Trophoblast cell (in vitro differentiated cells and primary cell): ENCODE measurements at regions not wholly inside any gene's neighbourhood (a gene's known extent, or its start where the extent isn't known, plus 50 kb on each side); places are given as distances from the start of the nearest gene placed in this dataset.

ENCODE experiments used
- DNase-seq, 2 donors: peaks; one replicate each; pipeline ENCODE4 v3.0.0-alpha.2; 2016
- H2AFZ ChIP-seq: 2 replicates; pipeline ENCODE4 v1.6.1; 2013; ENCODE audit warnings: low read length, moderate library complexity, mild to moderate bottlenecking; ENCODE audit not compliant: insufficient read depth, poor library complexity
- H2AK5ac ChIP-seq: 2 replicates; pipeline ENCODE4 v1.6.1; 2013; ENCODE audit warnings: mild to moderate bottlenecking, low read length
- H2BK120ac ChIP-seq: 2 replicates; pipeline ENCODE4 v1.6.1; 2013; ENCODE audit warnings: low read length, mild to moderate bottlenecking, moderate library complexity; ENCODE audit not compliant: insufficient read depth, poor library complexity
- H2BK12ac ChIP-seq: 2 replicates; pipeline ENCODE4 v1.6.1; 2013; ENCODE audit warnings: mild to moderate bottlenecking, low read length, moderate library complexity
- H2BK5ac ChIP-seq: 2 replicates; pipeline ENCODE4 v1.6.1; 2013; ENCODE audit warnings: low read length, low read depth, moderate library complexity, mild to moderate bottlenecking; ENCODE audit not compliant: poor library complexity
- H3K14ac ChIP-seq: 2 replicates; pipeline ENCODE4 v1.6.1; 2013; ENCODE audit warnings: mild to moderate bottlenecking, low read length
- H3K18ac ChIP-seq: 2 replicates; pipeline ENCODE4 v1.6.1; 2013; ENCODE audit warnings: mild to moderate bottlenecking, low read length
- H3K23ac ChIP-seq: 2 replicates; pipeline ENCODE4 v1.6.1; 2013; ENCODE audit warnings: low read length
- H3K27ac ChIP-seq: 2 replicates; pipeline ENCODE4 v1.5.1; 2013; ENCODE audit warnings: low read depth, mild to moderate bottlenecking, inconsistent platforms, low read length, moderate library complexity
- H3K27me3 ChIP-seq: 2 replicates; pipeline ENCODE4 v1.6.1; 2013; ENCODE audit warnings: inconsistent platforms, mild to moderate bottlenecking, low read length, moderate library complexity; ENCODE audit not compliant: insufficient read depth
- H3K36me3 ChIP-seq, 2 experiments: 1 replicate in 1 of 2; 2 replicates in 1 of 2; pipeline ENCODE4 v1.6.1; 2013; ENCODE audit warnings: low read length in 2 of 2, mild to moderate bottlenecking in 2 of 2, moderate library complexity in 1 of 2; ENCODE audit not compliant: insufficient read depth in 2 of 2, control insufficient read depth in 1 of 2
- H3K4ac ChIP-seq: 2 replicates; pipeline ENCODE4 v1.6.1; 2013; ENCODE audit warnings: low read depth, mild to moderate bottlenecking, low read length, moderate library complexity
- H3K4me1 ChIP-seq, 2 experiments: 1 replicate in 1 of 2; 2 replicates in 1 of 2; pipeline ENCODE4 v1.6.1; 2013; ENCODE audit warnings: low read length in 2 of 2, mild to moderate bottlenecking in 2 of 2, moderate library complexity in 1 of 2; ENCODE audit not compliant: insufficient read depth in 2 of 2, control insufficient read depth in 1 of 2
- H3K4me2 ChIP-seq: 2 replicates; pipeline ENCODE4 v1.6.1; 2013; ENCODE audit warnings: inconsistent platforms, mild to moderate bottlenecking, low read length, moderate library complexity
- H3K4me3 ChIP-seq: 2 replicates; pipeline ENCODE4 v1.5.1; 2013; ENCODE audit warnings: mild to moderate bottlenecking, low read depth, low read length, inconsistent platforms
- H3K79me1 ChIP-seq: one replicate; pipeline ENCODE4 v1.6.1; 2013; ENCODE audit warnings: low read length
- H3K79me2 ChIP-seq: 2 replicates; pipeline ENCODE4 v1.6.1; 2013; ENCODE audit warnings: low read length, mild to moderate bottlenecking; ENCODE audit not compliant: control insufficient read depth, insufficient read depth, poor library complexity
- H3K9ac ChIP-seq: 2 replicates; pipeline ENCODE4 v1.6.1; 2013; ENCODE audit warnings: mild to moderate bottlenecking, low read length
- H3K9me3 ChIP-seq: 2 replicates; pipeline ENCODE4 v1.6.1; 2013; ENCODE audit warnings: low read depth, mild to moderate bottlenecking, control low read depth, inconsistent platforms, low read length; ENCODE audit not compliant: insufficient read depth
- H4K12ac ChIP-seq: 2 replicates; pipeline ENCODE4 v1.6.1; 2013; ENCODE audit warnings: low read depth, mild to moderate bottlenecking, low read length, moderate library complexity
- H4K8ac ChIP-seq: 2 replicates; pipeline ENCODE4 v1.6.1; 2013; ENCODE audit warnings: low read depth, mild to moderate bottlenecking, low read length, moderate library complexity
- H4K91ac ChIP-seq: one replicate; pipeline ENCODE4 v1.6.1; 2013; ENCODE audit warnings: low read depth, mild to moderate bottlenecking, low read length, moderate library complexity
- WGBS: extraction: QIAGEN DNeasy Blood & Tissue Kit; methylation state at CpG from one replicate; pipeline ENCODE4 v1.1.7; 2013; ENCODE audit warnings: missing lambda C conversion rate; ENCODE audit not compliant: insufficient read length, insufficient coverage; ENCODE audit errors: extremely low coverage; 5-methylcytosine and 5-hydroxymethylcytosine counted together

GRCh38 chr2:196335221-196335634 is 163.8 kb upstream of the STK17B start:
- H3K9ac ChIP-seq: no peak overlapping the region
- no peak overlapping the region for H2AK5ac ChIP-seq
- H4K8ac ChIP-seq: no peak overlapping the region
- H3K4me3 ChIP-seq: no peak overlapping the region
- no peaks in the 10 kb centered on the region for H3K4me1 ChIP-seq
- no peak overlapping the region for H2AFZ ChIP-seq
- H3K14ac ChIP-seq: no peak overlapping the region
- H3K23ac ChIP-seq: no peak overlapping the region
- H4K12ac ChIP-seq: no peak overlapping the region
- H3K27ac ChIP-seq: no peak overlapping the region
- H2BK5ac ChIP-seq: no peak overlapping the region
- DNase-seq: peak; percentile 77 to 85
- no CpG with 5 or more reads among the region's 6 CpGs for WGBS
- no peak overlapping the region for H4K91ac ChIP-seq
- H3K79me1 ChIP-seq: no peaks in the 10 kb centered on the region
- no peaks in the 10 kb centered on the region for H3K36me3 ChIP-seq
- no peak overlapping the region for H2BK120ac ChIP-seq
- no peak overlapping the region for H2BK12ac ChIP-seq
- no peak overlapping the region for H3K4ac ChIP-seq
- H3K27me3 ChIP-seq: no peaks in the 10 kb centered on the region
- H3K18ac ChIP-seq: no peak overlapping the region
- no peaks in the 10 kb centered on the region for H3K79me2 ChIP-seq
- no peaks in the 10 kb centered on the region for H3K9me3 ChIP-seq
- no peak overlapping the region for H3K4me2 ChIP-seq

DNA sequence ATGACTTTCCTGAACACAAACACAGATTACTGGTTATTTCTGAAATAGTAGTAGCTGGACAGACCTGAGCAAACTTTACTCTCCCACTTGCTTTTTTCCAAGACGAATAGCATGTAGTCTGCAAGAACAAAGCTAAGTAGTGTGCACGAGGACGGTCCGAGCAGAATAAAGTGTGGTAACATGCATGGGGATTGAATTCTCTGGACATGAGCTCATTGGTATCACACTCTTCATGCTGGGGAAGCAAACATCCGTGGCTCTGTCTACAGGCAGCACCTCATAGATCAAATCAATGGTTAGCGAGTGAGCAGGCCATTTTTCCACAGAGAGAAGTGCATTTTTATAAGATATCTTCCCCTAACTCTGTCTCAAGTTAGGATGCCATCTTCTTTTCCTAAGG is 164.8 kb upstream of the STK17B start:
- no peaks in the 10 kb centered on the region for H3K9me3 ChIP-seq
- no peak overlapping the region for H2BK12ac ChIP-seq
- no peaks in the 10 kb centered on the region for H3K79me1 ChIP-seq
- H3K4ac ChIP-seq: no peak overlapping the region
- no CpG with 5 or more reads among the region's 6 CpGs for WGBS
- no peak overlapping the region for H3K18ac ChIP-seq
- H2AFZ ChIP-seq: no peak overlapping the region
- H2BK120ac ChIP-seq: no peak overlapping the region
- H3K9ac ChIP-seq: no peak overlapping the region
- H3K4me2 ChIP-seq: no peak overlapping the region
- no peak overlapping the region for H3K14ac ChIP-seq
- H3K27me3 ChIP-seq: no peaks in the 10 kb centered on the region
- H3K4me1 ChIP-seq: no peaks in the 10 kb centered on the region
- no peaks in the 10 kb centered on the region for H3K36me3 ChIP-seq
- no peak overlapping the region for H2AK5ac ChIP-seq
- H4K8ac ChIP-seq: no peak overlapping the region
- no peaks in the 10 kb centered on the region for H3K79me2 ChIP-seq
- no peak overlapping the region for H3K23ac ChIP-seq
- H4K12ac ChIP-seq: no peak overlapping the region
- H3K4me3 ChIP-seq: no peak overlapping the region
- no peak for DNase-seq
- no peak overlapping the region for H3K27ac ChIP-seq
- no peak overlapping the region for H4K91ac ChIP-seq
- H2BK5ac ChIP-seq: no peak overlapping the region

- Histone ChIP-seq H3K23ac (no peak overlapping the region), H3K36me3 (no peaks in the 10 kb centered on the region), H4K12ac (no peak overlapping the region), H3K18ac (no peak overlapping the region), H3K27me3 (no peaks in the 10 kb centered on the region), H3K79me1 (no peaks in the 10 kb centered on the region), H3K27ac (no peak overlapping the region), H4K8ac (no peak overlapping the region), H3K9ac (no peak overlapping the region), H3K4me1 (no peaks in the 10 kb centered on the region), H3K14ac (no peak overlapping the region), H3K4me2 (no peak overlapping the region), H3K4ac (no peak overlapping the region), H3K9me3 (no peaks in the 10 kb centered on the region), H4K91ac (no peak overlapping the region), H3K4me3 (no peak overlapping the region), H2AK5ac (no peak overlapping the region), H2BK120ac (no peak overlapping the region), H2BK5ac (no peak overlapping the region), H2BK12ac (no peak overlapping the region), H2AFZ (no peak overlapping the region), H3K79me2 (no peaks in the 10 kb centered on the region)
- no peak for DNase-seq
- no CpG with 5 or more reads among the region's 4 CpGs for WGBS
Observed at GRCh38 chr2:196336715-196337114, 165.3 kb upstream of the STK17B start.

GRCh38 chr2:196337208-196337953 is 166.0 kb upstream of the STK17B start:
- H3K4me2 ChIP-seq: no peak overlapping the region
- no peak overlapping the region for H3K18ac ChIP-seq
- no peaks in the 10 kb centered on the region for H3K9me3 ChIP-seq
- H3K4me3 ChIP-seq: no peak overlapping the region
- H3K79me1 ChIP-seq: no peaks in the 10 kb centered on the region
- no peak overlapping the region for H2BK120ac ChIP-seq
- H4K12ac ChIP-seq: no peak overlapping the region
- H2AK5ac ChIP-seq: no peak overlapping the region
- no peak overlapping the region for H4K91ac ChIP-seq
- DNase-seq: peak in 1 of 2 donors; percentile 68
- H3K4me1 ChIP-seq: no peaks in the 10 kb centered on the region
- WGBS: 100% methylated on average over 1 of the region's 6 CpGs
- H2BK12ac ChIP-seq: no peak overlapping the region
- H3K79me2 ChIP-seq: no peaks in the 10 kb centered on the region
- H2BK5ac ChIP-seq: no peak overlapping the region
- H2AFZ ChIP-seq: no peak overlapping the region
- no peak overlapping the region for H3K23ac ChIP-seq
- H3K4ac ChIP-seq: no peak overlapping the region
- no peak overlapping the region for H3K27ac ChIP-seq
- H3K27me3 ChIP-seq: no peaks in the 10 kb centered on the region
- H3K14ac ChIP-seq: no peak overlapping the region
- no peaks in the 10 kb centered on the region for H3K36me3 ChIP-seq
- H3K9ac ChIP-seq: no peak overlapping the region
- H4K8ac ChIP-seq: no peak overlapping the region
